B cell (primary cell): ENCODE measurements at regions not wholly inside any gene's neighbourhood (a gene's known extent, or its start where the extent isn't known, plus 50 kb on each side); places are given as distances from the start of the nearest gene placed in this dataset.

Experiments
- ATAC-seq: fragments of 200-7000 bp; cut with Tn5 transposase; one replicate; pipeline ENCODE4 v1.10.0; 2021; ENCODE audit warnings: low read depth, mild to moderate bottlenecking, moderate number of reproducible peaks, moderate library complexity
- CTCF ChIA-PET: fragments of 350-600 bp; sonication (Branson Sonifier 250); formaldehyde crosslinking; loops from one replicate; lab custom pipeline; 2021; ENCODE audit warnings: antibody characterized with exemption, inconsistent platforms; lab: Charles Lee
- POLR2A ChIA-PET: fragments of 350-600 bp; sonication (Branson Sonifier 250); formaldehyde crosslinking; loops from one replicate; lab custom pipeline; 2021; ENCODE audit warnings: antibody characterized with exemption; lab: Charles Lee
- DNase-seq: peaks from one replicate; pipeline ENCODE4 v3.0.0; 2013
- H2AFZ ChIP-seq: 2 replicates; pipeline ENCODE4 v1.6.1; 2012; ENCODE audit warnings: mild to moderate bottlenecking, low read depth, low read length; ENCODE audit not compliant: insufficient read depth, poor library complexity, severe bottlenecking
- H3K27ac ChIP-seq, 2 donors: 1 replicate in 1 of 2; 2 replicates in 1 of 2; pipeline ENCODE4 v1.5.1; 2012 to 2013; ENCODE audit warnings: low read length in 2 of 2, mild to moderate bottlenecking in 2 of 2, moderate library complexity in 1 of 2
- H3K27me3 ChIP-seq, 4 experiments: fragments of 200-600 bp in 1 of 4; sonication (generic) in 1 of 4; replicated peaks in 1 of 4; 1 replicate in 2 of 4; 2 replicates in 2 of 4; pipeline versions ENCODE4 v1.6.1 to v1.7.0; 2013 to 2016; ENCODE audit warnings: low read length in 3 of 4, mild to moderate bottlenecking in 2 of 4, mixed read lengths in 1 of 4, moderate library complexity in 1 of 4; ENCODE audit not compliant: insufficient read depth in 4 of 4, control insufficient read depth in 3 of 4; ENCODE audit errors: control extremely low read depth in 1 of 4
- H3K36me3 ChIP-seq, 2 experiments: replicated peaks in 1 of 2; 1 replicate in 1 of 2; 2 replicates in 1 of 2; pipeline versions ENCODE4 v1.6.1 to v1.7.1; 2013; ENCODE audit warnings: low read length in 1 of 2; ENCODE audit not compliant: insufficient read depth in 2 of 2, control insufficient read depth in 1 of 2; ENCODE audit errors: control extremely low read depth in 1 of 2, extremely low read depth in 1 of 2
- H3K4me1 ChIP-seq, 2 donors: fragments of 200-600 bp in 1 of 2; sonication (generic) in 1 of 2; 1 replicate in 1 of 2; 2 replicates in 1 of 2; pipeline versions ENCODE4 v1.5.1 to v1.6.1; 2013 to 2017; ENCODE audit warnings: low read length in 2 of 2; ENCODE audit not compliant: control insufficient read depth in 2 of 2, insufficient read depth in 2 of 2
- H3K4me2 ChIP-seq: replicated peaks from 2 replicates; pipeline ENCODE3; 2012; ENCODE audit warnings: mild to moderate bottlenecking, low read depth, low read length; ENCODE audit not compliant: poor library complexity, severe bottlenecking
- H3K4me3 ChIP-seq, 5 experiments: fragments of 200-600 bp in 1 of 5; sonication (generic) in 1 of 5; 1 replicate in 3 of 5; 2 replicates in 2 of 5; pipeline versions ENCODE4 v1.5.1 to v1.7.0; 2011 to 2016; ENCODE audit warnings: low read length in 4 of 5, mild to moderate bottlenecking in 4 of 5, low read depth in 2 of 5, control low read depth in 1 of 5, moderate library complexity in 1 of 5; ENCODE audit not compliant: insufficient read depth in 1 of 5; ENCODE audit errors: control extremely low read depth in 1 of 5, extremely low read depth in 1 of 5
- H3K79me2 ChIP-seq: fragments of 200-600 bp; sonication (generic); one replicate; pipeline ENCODE4 v1.6.0; 2016; ENCODE audit warnings: low read length; ENCODE audit not compliant: control insufficient read depth, insufficient read depth
- H3K9ac ChIP-seq: fragments of 200-600 bp; sonication (generic); 2 replicates; pipeline ENCODE4 v1.6.1; 2017; ENCODE audit warnings: mild to moderate bottlenecking, low read length, moderate library complexity
- H3K9me3 ChIP-seq, 3 donors: one replicate each; pipeline versions ENCODE4 v1.6.1 to v1.7.1; 2013; ENCODE audit warnings: low read length in 2 of 3; ENCODE audit not compliant: control insufficient read depth in 2 of 3, insufficient read depth in 1 of 3; ENCODE audit errors: control extremely low read depth in 1 of 3
- H4K20me1 ChIP-seq: 2 replicates; pipeline ENCODE4 v1.6.0; 2012; ENCODE audit warnings: mild to moderate bottlenecking, low read length; ENCODE audit not compliant: insufficient read depth, control insufficient read depth, poor library complexity, severe bottlenecking
- H3K27ac Mint-ChIP-seq: one replicate; pipeline ENCODE4 v1.8.0; 2021; ENCODE audit warnings: mixed read lengths
- H3K27me3 Mint-ChIP-seq: one replicate; pipeline ENCODE4 v1.8.0; 2021; ENCODE audit warnings: mixed read lengths
- H3K4me1 Mint-ChIP-seq: one replicate; pipeline ENCODE4 v1.8.0; 2021; ENCODE audit warnings: mixed read lengths
- H3K4me3 Mint-ChIP-seq: one replicate; pipeline ENCODE4 v1.8.0; 2021; ENCODE audit warnings: mixed read lengths
- H3K9me3 Mint-ChIP-seq: one replicate; pipeline ENCODE4 v1.8.0; 2022; ENCODE audit warnings: mixed read lengths; ENCODE audit not compliant: insufficient read depth
- EZH2 ChIP-seq: IDR thresholded peaks from 2 replicates; pipeline ENCODE4 v1.6.1; 2012; ENCODE audit warnings: borderline replicate concordance, low read depth, mild to moderate bottlenecking, moderate library complexity, low read length; ENCODE audit not compliant: insufficient read depth, poor library complexity, severe bottlenecking
- WGBS: methylation state at CpG from one replicate; pipeline ENCODE4 v1.1.5; 2013; ENCODE audit warnings: missing lambda C conversion rate; ENCODE audit not compliant: insufficient coverage; 5-methylcytosine and 5-hydroxymethylcytosine counted together
- intact Hi-C: fragments of 100-400 bp; cut with micrococcal nuclease; formaldehyde crosslinking; loops from one replicate; pipeline ENCODE4 v1.10.0; 2022
- TF ChIP-seq, protein P1 (sequence below): fragments of 200-600 bp; IDR thresholded peaks from one replicate; pipeline ENCODE4 v1.8.0; 2022; ENCODE audit warnings: antibody characterized with exemption, mild to moderate bottlenecking

DNA sequence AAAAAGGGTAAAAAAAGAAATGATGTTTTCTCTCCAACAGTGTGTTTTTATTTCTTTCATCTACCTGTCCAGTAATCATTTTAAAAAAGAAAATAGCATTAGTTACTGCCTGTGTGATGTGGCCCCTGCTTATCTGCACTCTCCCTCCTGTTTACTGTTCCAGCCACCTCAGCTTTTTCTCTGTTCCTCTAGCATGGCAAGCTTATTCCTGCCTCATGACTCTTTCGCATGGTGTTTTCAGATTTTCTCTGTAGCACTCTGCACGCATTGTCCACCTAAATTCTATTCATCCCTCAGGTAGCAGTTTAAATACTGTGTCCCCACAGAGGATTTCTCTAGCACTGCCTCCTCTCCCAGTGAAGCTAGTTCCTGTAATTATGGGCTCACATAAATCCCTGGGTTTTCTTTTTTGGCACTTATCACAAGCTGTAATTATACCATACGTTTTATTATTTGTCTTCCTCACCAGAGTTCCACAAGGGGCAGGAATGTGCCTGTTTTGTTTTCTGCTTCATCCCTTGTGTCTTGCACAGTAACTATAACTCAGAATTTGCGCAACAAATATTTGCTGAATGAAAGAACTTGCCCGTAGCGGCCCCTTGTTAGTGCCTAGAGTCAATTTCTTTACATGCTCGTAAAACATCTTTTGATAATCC, 51.4 kb upstream of the LRIG2 start:
- H3K27me3 Mint-ChIP-seq, result no peaks in the 10 kb centered on the region
- ChIA-PET CTCF (no interaction called here), POLR2A (no interaction called here)
- H4K20me1 ChIP-seq, result no peaks in the 10 kb centered on the region
- DNase-seq (no peak), ATAC-seq (no peak)
- TF ChIP-seq, protein P1, sequence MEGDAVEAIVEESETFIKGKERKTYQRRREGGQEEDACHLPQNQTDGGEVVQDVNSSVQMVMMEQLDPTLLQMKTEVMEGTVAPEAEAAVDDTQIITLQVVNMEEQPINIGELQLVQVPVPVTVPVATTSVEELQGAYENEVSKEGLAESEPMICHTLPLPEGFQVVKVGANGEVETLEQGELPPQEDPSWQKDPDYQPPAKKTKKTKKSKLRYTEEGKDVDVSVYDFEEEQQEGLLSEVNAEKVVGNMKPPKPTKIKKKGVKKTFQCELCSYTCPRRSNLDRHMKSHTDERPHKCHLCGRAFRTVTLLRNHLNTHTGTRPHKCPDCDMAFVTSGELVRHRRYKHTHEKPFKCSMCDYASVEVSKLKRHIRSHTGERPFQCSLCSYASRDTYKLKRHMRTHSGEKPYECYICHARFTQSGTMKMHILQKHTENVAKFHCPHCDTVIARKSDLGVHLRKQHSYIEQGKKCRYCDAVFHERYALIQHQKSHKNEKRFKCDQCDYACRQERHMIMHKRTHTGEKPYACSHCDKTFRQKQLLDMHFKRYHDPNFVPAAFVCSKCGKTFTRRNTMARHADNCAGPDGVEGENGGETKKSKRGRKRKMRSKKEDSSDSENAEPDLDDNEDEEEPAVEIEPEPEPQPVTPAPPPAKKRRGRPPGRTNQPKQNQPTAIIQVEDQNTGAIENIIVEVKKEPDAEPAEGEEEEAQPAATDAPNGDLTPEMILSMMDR, result no peak
- TF ChIP-seq EZH2, result no peak
- no peak overlapping the region for H3K27ac Mint-ChIP-seq
- no peak overlapping the region for H2AFZ ChIP-seq
- no peaks in the 10 kb centered on the region for H3K79me2 ChIP-seq
- intact Hi-C loops, result no loop called here
- no peak overlapping the region for H3K4me3 ChIP-seq
- no peaks in the 10 kb centered on the region for H3K27me3 ChIP-seq
- H3K4me2 ChIP-seq, result no peak overlapping the region
- H3K27ac ChIP-seq, result no peak overlapping the region
- no peaks in the 10 kb centered on the region for H3K9me3 ChIP-seq
- 97% methylated on average over 7 of the region's 7 CpGs for WGBS
- H3K4me3 Mint-ChIP-seq, result no peak overlapping the region
- H3K9ac ChIP-seq, result no peak overlapping the region
- no peaks in the 10 kb centered on the region for H3K4me1 ChIP-seq
- no peaks in the 10 kb centered on the region for H3K36me3 ChIP-seq
- no peaks in the 10 kb centered on the region for H3K9me3 Mint-ChIP-seq
- H3K4me1 Mint-ChIP-seq, result no peaks in the 10 kb centered on the region
